ENCODE measurements at regions not wholly inside any gene's neighbourhood (a gene's known extent, or its start where the extent isn't known, plus 50 kb on each side); places are given as distances from the start of the nearest gene placed in this dataset.

GRCh38 chr2:220433131-220433530, 805.7 kb downstream of the SLC4A3 start (continued):
- no peak for TF ChIP-seq ZNF781 (CRISPR knock-in tag; IDR thresholded peaks at IDR 0.05; ENCODE audit: borderline replicate concordance, not compliant biosample characterization)
- no peak for TF ChIP-seq PPARG (CRISPR knock-in tag; conservative IDR thresholded peaks at IDR 0.05)
- TF ChIP-seq KDM6A (CRISPR knock-in tag; IDR thresholded peaks at IDR 0.05; ENCODE audit: low read depth): no peak
- TF ChIP-seq, protein P1, sequence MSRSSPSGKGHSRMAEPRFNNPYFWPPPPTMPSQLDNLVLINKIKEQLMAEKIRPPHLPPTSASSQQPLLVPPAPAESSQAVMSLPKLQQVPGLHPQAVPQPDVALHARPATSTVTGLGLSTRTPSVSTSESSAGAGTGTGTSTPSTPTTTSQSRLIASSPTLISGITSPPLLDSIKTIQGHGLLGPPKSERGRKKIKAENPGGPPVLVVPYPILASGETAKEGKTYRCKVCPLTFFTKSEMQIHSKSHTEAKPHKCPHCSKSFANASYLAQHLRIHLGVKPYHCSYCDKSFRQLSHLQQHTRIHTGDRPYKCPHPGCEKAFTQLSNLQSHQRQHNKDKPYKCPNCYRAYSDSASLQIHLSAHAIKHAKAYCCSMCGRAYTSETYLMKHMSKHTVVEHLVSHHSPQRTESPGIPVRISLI (CRISPR knock-in tag; IDR thresholded peaks at IDR 0.05; ENCODE audit: borderline replicate concordance): no peak
- TF ChIP-seq ZNF530 (CRISPR knock-in tag; IDR thresholded peaks at IDR 0.05; ENCODE audit: low read depth): no peak
- no peak for TF ChIP-seq HOXA7 (CRISPR knock-in tag; IDR thresholded peaks at IDR 0.05)
- no peak for TF ChIP-seq TAF1 (CRISPR knock-in tag; IDR thresholded peaks at IDR 0.05)
- TF ChIP-seq ZBTB33 (CRISPR knock-in tag; IDR thresholded peaks at IDR 0.05): no peak

DNA sequence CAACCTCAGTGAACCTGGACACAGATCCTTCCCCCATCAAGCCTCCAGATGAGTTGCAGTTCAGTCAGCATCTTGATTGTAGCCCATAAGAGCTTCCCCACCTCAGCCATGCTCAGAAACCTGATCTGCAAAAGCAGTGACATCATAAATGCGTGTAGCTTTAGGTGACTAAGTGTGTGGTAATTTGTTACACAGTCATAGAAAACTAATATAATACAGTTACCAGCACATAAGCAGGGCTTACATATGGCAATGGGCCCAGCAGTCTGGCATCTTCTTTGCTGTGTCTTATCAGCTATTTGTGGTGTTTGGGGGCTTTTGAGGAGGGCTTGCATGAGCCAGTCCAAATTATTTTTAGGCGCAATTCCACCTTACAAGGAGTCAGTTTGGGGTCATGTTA, 807.0 kb downstream of the SLC4A3 start:
- no TSS peak for BruUV-seq (replicated peaks)
- in situ Hi-C loops (cut with HindIII; ENCODE audit: extremely low pct_ligation_motif_present, low pct_unique_long_range_greater_than_20kb): no loop called here
- no peak for FAIRE-seq
- H3K27me3 ChIP-seq (ENCODE audit: control insufficient read depth in 1 of 2, insufficient read depth in 2 of 2, low read length in 2 of 2): no peaks in the 10 kb centered on the region
- H3K79me2 ChIP-seq (ENCODE audit: insufficient read depth, low read length): no peaks in the 10 kb centered on the region
- no peaks in the 10 kb centered on the region for H3K36me3 ChIP-seq (replicated peaks in 1 of 2; ENCODE audit: control insufficient read depth in 1 of 2, insufficient read depth in 2 of 2, low read length in 2 of 2)
- ATAC-seq: no peak
- ChIA-PET CTCF (ENCODE audit: low intra/inter-chr PET ratio, low total read pairs) (no interaction called here), POLR2A (no interaction called here)
- H3K27ac ChIP-seq (ENCODE audit: extremely low read length, insufficient read depth, low read length): no peak overlapping the region
- H3K4me1 ChIP-seq (ENCODE audit: insufficient read depth, low read length): no peaks in the 10 kb centered on the region
- H3K9ac ChIP-seq (ENCODE audit: insufficient read depth, low read depth, low read length): no peak overlapping the region
- no peak overlapping the region for H3K4me3 ChIP-seq (replicated peaks in 1 of 3; ENCODE audit: insufficient read depth in 1 of 3, low read depth in 2 of 3, low read length in 3 of 3)
- no peaks in the 10 kb centered on the region for H4K20me1 ChIP-seq (ENCODE audit: insufficient read depth, low read length)
- 4% methylated on average over 2 of the region's 2 CpGs for WGBS (ENCODE audit: low lambda C conversion rate)
- H3K9me3 ChIP-seq (ENCODE audit: low read length): no peaks in the 10 kb centered on the region; the same call in 1 of the 2 replicates
- H3K4me2 ChIP-seq (ENCODE audit: low read depth, low read length): no peak overlapping the region
- no peak overlapping the region for H2AFZ ChIP-seq (ENCODE audit: low read length)
- DNase-seq (ENCODE audit: low spot score): no peak
- intact Hi-C loops (cut with micrococcal nuclease; ENCODE audit: unreplicated experiment): no loop called here
- TF ChIP-seq, protein P2, sequence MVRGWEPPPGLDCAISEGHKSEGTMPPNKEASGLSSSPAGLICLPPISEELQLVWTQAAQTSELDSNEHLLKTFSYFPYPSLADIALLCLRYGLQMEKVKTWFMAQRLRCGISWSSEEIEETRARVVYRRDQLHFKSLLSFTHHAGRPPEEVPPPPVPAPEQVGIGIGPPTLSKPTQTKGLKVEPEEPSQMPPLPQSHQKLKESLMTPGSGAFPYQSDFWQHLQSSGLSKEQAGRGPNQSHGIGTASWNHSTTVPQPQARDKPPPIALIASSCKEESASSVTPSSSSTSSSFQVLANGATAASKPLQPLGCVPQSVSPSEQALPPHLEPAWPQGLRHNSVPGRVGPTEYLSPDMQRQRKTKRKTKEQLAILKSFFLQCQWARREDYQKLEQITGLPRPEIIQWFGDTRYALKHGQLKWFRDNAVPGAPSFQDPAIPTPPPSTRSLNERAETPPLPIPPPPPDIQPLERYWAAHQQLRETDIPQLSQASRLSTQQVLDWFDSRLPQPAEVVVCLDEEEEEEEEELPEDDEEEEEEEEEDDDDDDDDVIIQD (CRISPR knock-in tag; IDR thresholded peaks at IDR 0.05; ENCODE audit: low read depth): no peak
- TF ChIP-seq, protein P3, sequence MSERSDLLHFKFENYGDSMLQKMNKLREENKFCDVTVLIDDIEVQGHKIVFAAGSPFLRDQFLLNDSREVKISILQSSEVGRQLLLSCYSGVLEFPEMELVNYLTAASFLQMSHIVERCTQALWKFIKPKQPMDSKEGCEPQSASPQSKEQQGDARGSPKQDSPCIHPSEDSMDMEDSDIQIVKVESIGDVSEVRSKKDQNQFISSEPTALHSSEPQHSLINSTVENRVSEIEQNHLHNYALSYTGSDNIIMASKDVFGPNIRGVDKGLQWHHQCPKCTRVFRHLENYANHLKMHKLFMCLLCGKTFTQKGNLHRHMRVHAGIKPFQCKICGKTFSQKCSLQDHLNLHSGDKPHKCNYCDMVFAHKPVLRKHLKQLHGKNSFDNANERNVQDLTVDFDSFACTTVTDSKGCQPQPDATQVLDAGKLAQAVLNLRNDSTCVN (CRISPR knock-in tag; IDR thresholded peaks at IDR 0.05; ENCODE audit: borderline replicate concordance): no peak
- no peak for TF ChIP-seq MTF1 (CRISPR knock-in tag; IDR thresholded peaks at IDR 0.05)
- TF ChIP-seq NCOA5 (CRISPR knock-in tag; IDR thresholded peaks at IDR 0.05): no peak
- no peak for TF ChIP-seq BRF2 (CRISPR knock-in tag; IDR thresholded peaks at IDR 0.05)
- TF ChIP-seq, protein P4, sequence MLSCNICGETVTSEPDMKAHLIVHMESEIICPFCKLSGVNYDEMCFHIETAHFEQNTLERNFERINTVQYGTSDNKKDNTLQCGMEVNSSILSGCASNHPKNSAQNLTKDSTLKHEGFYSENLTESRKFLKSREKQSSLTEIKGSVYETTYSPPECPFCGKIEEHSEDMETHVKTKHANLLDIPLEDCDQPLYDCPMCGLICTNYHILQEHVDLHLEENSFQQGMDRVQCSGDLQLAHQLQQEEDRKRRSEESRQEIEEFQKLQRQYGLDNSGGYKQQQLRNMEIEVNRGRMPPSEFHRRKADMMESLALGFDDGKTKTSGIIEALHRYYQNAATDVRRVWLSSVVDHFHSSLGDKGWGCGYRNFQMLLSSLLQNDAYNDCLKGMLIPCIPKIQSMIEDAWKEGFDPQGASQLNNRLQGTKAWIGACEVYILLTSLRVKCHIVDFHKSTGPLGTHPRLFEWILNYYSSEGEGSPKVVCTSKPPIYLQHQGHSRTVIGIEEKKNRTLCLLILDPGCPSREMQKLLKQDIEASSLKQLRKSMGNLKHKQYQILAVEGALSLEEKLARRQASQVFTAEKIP (CRISPR knock-in tag; IDR thresholded peaks at IDR 0.05; ENCODE audit: borderline replicate concordance): no peak
